CD4-positive, alpha-beta T cell (primary cell): ENCODE measurements at regions not wholly inside any gene's neighbourhood (a gene's known extent, or its start where the extent isn't known, plus 50 kb on each side); places are given as distances from the start of the nearest gene placed in this dataset.
"Not testable (repeated sequence)": the region's sequence is repeated elsewhere in the genome, so short reads cannot be mapped to it uniquely, and the experiment has no call there.

Experiments
- ATAC-seq: fragments of 200-7000 bp; cut with Tn5 transposase; one replicate; pipeline ENCODE4 v1.10.0; 2022; ENCODE audit warnings: mild to moderate bottlenecking; ENCODE audit not compliant: poor library complexity
- CTCF ChIA-PET: fragments of 350-600 bp; sonication (Branson Sonifier 250); formaldehyde crosslinking; loops from one replicate; lab custom pipeline; 2021; ENCODE audit warnings: antibody characterized with exemption, inconsistent platforms; lab: Charles Lee
- POLR2A ChIA-PET: fragments of 350-600 bp; sonication (Branson Sonifier 250); formaldehyde crosslinking; loops from one replicate; lab custom pipeline; 2021; ENCODE audit warnings: antibody characterized with exemption, inconsistent platforms; lab: Charles Lee
- DNase-seq, 14 experiments: peaks; one replicate each; pipeline ENCODE4 v3.0.0-alpha.2; 2013 to 2020; ENCODE audit warnings: mixed read lengths in 2 of 14
- H3K27ac ChIP-seq, 2 donors: one replicate each; pipeline versions ENCODE4 v1.5.1 to v1.7.0; 2013; ENCODE audit warnings: low read length in 2 of 2, low read depth in 1 of 2, mild to moderate bottlenecking in 1 of 2
- H3K27me3 ChIP-seq, 2 experiments: 1 replicate in 1 of 2; 2 replicates in 1 of 2; pipeline versions ENCODE4 v1.6.1 to v1.7.0; 2013; ENCODE audit warnings: low read length in 2 of 2, control low read depth in 1 of 2, mild to moderate bottlenecking in 1 of 2, moderate library complexity in 1 of 2; ENCODE audit not compliant: insufficient read depth in 2 of 2, control insufficient read depth in 1 of 2
- H3K36me3 ChIP-seq: one replicate; pipeline ENCODE4 v1.6.1; 2013; ENCODE audit warnings: low read length, control low read depth; ENCODE audit not compliant: insufficient read depth
- H3K4me1 ChIP-seq: one replicate; pipeline ENCODE4 v1.6.1; 2013; ENCODE audit warnings: low read length, control low read depth; ENCODE audit not compliant: insufficient read depth
- H3K4me3 ChIP-seq: one replicate; pipeline ENCODE4 v1.5.1; 2013; ENCODE audit warnings: mild to moderate bottlenecking, low read length, moderate library complexity
- H3K9me3 ChIP-seq, 2 experiments: 1 replicate in 1 of 2; 2 replicates in 1 of 2; pipeline versions ENCODE4 v1.6.1 to v1.7.0; 2013; ENCODE audit warnings: low read length in 2 of 2, mild to moderate bottlenecking in 2 of 2, control low read depth in 1 of 2, moderate library complexity in 1 of 2; ENCODE audit not compliant: control insufficient read depth in 1 of 2, insufficient read depth in 1 of 2
- H3K27ac Mint-ChIP-seq: one replicate; pipeline ENCODE4 v1.8.0; 2020; ENCODE audit warnings: mixed read lengths
- H3K27me3 Mint-ChIP-seq: one replicate; pipeline ENCODE4 v1.8.0; 2021; ENCODE audit warnings: mixed read lengths
- H3K36me3 Mint-ChIP-seq: one replicate; pipeline ENCODE4 v1.8.0; 2021; ENCODE audit warnings: low read depth, mixed read lengths
- H3K4me1 Mint-ChIP-seq: one replicate; pipeline ENCODE4 v1.8.0; 2021; ENCODE audit warnings: low read depth, mixed read lengths
- H3K4me3 Mint-ChIP-seq: one replicate; pipeline ENCODE4 v1.8.0; 2020; ENCODE audit warnings: mild to moderate bottlenecking, mixed read lengths
- H3K9me3 Mint-ChIP-seq: one replicate; pipeline ENCODE4 v1.8.0; 2020; ENCODE audit warnings: mixed read lengths
- intact Hi-C, 2 experiments: fragments of 100-400 bp; cut with DNase I in 1 of 2; cut with micrococcal nuclease in 1 of 2; formaldehyde crosslinking; loops; one replicate each; pipeline versions ENCODE4 v1.15.1 to v1.9.0; 2023 to 2025; cut with DNase I, micrococcal nuclease
- TF ChIP-seq, protein P1 (sequence below): fragments of 200-600 bp; IDR thresholded peaks from one replicate; pipeline ENCODE4 v1.8.0; 2022; ENCODE audit warnings: antibody characterized with exemption, mild to moderate bottlenecking

DNA sequence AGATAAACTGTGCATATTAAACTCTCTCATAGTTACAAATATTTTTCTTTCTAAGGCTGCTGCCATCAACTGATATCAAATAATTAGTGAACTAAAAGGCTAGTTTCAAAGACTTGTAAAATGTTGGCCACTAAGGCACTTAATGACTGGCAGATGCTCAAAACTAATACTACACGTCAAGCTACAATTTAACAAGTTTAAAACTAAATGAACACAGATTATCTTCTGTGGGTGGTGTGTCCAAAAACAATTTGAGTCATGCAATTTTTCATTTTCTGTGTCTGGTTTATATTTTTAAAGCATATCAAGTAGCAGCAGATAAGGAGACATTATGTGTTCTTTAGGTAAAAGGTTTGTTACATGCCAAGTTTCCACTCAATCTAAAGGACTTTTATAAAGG, 665.1 kb downstream of the EFNA5 start:
- Histone ChIP-seq H3K36me3 (no peaks in the 10 kb centered on the region), H3K4me1 (no peaks in the 10 kb centered on the region), H3K4me3 (no peak overlapping the region), H3K27ac (no peak overlapping the region), H3K27me3 (no peaks in the 10 kb centered on the region), H3K9me3 (no peaks in the 10 kb centered on the region)
- intact Hi-C loops = no loop called here
- H3K4me3 Mint-ChIP-seq = no peak overlapping the region
- ChIA-PET POLR2A (no interaction called here), CTCF (no interaction called here)
- no peaks in the 10 kb centered on the region for H3K27me3 Mint-ChIP-seq
- H3K4me1 Mint-ChIP-seq = no peaks in the 10 kb centered on the region
- no peak overlapping the region for H3K27ac Mint-ChIP-seq
- no peaks in the 10 kb centered on the region for H3K36me3 Mint-ChIP-seq
- TF ChIP-seq, protein P1, sequence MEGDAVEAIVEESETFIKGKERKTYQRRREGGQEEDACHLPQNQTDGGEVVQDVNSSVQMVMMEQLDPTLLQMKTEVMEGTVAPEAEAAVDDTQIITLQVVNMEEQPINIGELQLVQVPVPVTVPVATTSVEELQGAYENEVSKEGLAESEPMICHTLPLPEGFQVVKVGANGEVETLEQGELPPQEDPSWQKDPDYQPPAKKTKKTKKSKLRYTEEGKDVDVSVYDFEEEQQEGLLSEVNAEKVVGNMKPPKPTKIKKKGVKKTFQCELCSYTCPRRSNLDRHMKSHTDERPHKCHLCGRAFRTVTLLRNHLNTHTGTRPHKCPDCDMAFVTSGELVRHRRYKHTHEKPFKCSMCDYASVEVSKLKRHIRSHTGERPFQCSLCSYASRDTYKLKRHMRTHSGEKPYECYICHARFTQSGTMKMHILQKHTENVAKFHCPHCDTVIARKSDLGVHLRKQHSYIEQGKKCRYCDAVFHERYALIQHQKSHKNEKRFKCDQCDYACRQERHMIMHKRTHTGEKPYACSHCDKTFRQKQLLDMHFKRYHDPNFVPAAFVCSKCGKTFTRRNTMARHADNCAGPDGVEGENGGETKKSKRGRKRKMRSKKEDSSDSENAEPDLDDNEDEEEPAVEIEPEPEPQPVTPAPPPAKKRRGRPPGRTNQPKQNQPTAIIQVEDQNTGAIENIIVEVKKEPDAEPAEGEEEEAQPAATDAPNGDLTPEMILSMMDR = no peak
- peaks cover under 1% of the 10 kb centered on the region for H3K9me3 Mint-ChIP-seq
- ATAC-seq (no peak), DNase-seq (no peak)

- Mint-ChIP-seq H3K36me3 (no peaks in the 10 kb centered on the region), H3K4me3 (no peak overlapping the region), H3K27ac (no peak overlapping the region), H3K9me3 (no peaks in the 10 kb centered on the region), H3K27me3 (no peaks in the 10 kb centered on the region), H3K4me1 (no peaks in the 10 kb centered on the region)
- ChIA-PET POLR2A (no interaction called here), CTCF (no interaction called here)
- DNase-seq = no peak
- Histone ChIP-seq H3K27me3 (no peaks in the 10 kb centered on the region), H3K9me3 (peaks cover 0 to 2% of the 10 kb centered on the region in 2 experiments), H3K27ac (no peak overlapping the region), H3K4me1 (no peaks in the 10 kb centered on the region), H3K36me3 (no peaks in the 10 kb centered on the region), H3K4me3 (no peak overlapping the region)
- intact Hi-C loops = no loop called here
- TF ChIP-seq, protein P1 = no peak
- ATAC-seq = no peak
These were observed 665.6 kb downstream of the EFNA5 start for GRCh38 chr5:107005161-107005560.

DNA sequence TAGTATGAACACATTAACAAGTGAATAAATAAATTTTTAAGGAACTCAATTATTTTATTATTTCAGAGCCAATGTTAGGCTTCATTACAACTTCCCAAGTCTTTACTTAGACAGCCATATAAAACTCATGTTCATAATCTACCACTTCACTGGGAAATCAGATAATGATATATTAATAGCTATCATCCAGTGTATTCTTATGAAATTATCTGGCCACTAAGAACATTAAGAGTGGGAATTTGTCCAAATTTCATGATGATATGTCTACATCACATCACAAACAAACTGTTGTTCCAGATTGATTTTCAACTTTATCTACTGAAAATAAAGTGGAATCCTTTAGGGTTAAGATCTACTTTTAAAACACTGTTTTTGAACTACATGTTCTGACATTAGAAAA, 668.6 kb downstream of the EFNA5 start:
- intact Hi-C loops = no loop called here
- no peak overlapping the region for H3K4me3 ChIP-seq
- H3K27me3 Mint-ChIP-seq = no peaks in the 10 kb centered on the region
- H3K27ac ChIP-seq = no peak overlapping the region
- no peaks in the 10 kb centered on the region for H3K9me3 Mint-ChIP-seq
- no peaks in the 10 kb centered on the region for H3K36me3 ChIP-seq
- H3K9me3 ChIP-seq = peaks cover 0 to 5% of the 10 kb centered on the region in 2 experiments
- H3K4me1 ChIP-seq = no peaks in the 10 kb centered on the region
- H3K36me3 Mint-ChIP-seq = no peaks in the 10 kb centered on the region
- TF ChIP-seq, protein P1 = no peak
- CTCF ChIA-PET = no interaction called here
- H3K27me3 ChIP-seq = no peaks in the 10 kb centered on the region
- no peak overlapping the region for H3K27ac Mint-ChIP-seq
- no peaks in the 10 kb centered on the region for H3K4me1 Mint-ChIP-seq
- no peak for DNase-seq
- ATAC-seq = no peak
- no peak overlapping the region for H3K4me3 Mint-ChIP-seq
- POLR2A ChIA-PET = no interaction called here

DNA sequence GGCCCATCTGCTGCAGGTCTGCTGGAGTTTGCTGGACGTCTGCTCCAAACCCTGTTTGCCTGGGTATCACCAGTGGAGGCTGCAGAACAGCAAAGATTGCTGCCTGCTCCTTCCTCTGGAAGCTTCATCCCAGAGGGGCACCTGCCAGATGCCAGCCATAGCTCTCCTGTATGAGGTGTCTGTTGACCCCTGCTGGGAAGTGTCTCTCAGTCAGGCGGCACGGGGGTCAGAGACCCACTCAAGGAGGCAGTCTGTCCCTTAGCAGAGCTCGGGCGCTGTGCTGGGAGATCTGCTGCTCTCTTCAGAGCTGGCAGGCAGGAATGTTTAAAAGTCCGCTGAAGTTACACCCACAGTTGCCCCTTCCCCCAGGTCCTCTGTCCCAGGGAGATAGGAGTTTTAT, 671.2 kb downstream of the EFNA5 start:
- H3K27ac ChIP-seq, H3K9me3 ChIP-seq, H3K36me3 Mint-ChIP-seq, ATAC-seq, H3K4me3 ChIP-seq, H3K27me3 Mint-ChIP-seq, H3K4me3 Mint-ChIP-seq, H3K4me1 Mint-ChIP-seq, H3K4me1 ChIP-seq, H3K27me3 ChIP-seq, intact Hi-C loops, POLR2A ChIA-PET, H3K9me3 Mint-ChIP-seq, H3K36me3 ChIP-seq, DNase-seq, CTCF ChIA-PET, H3K27ac Mint-ChIP-seq: not testable (repeated sequence)
